GM19324 (cell line): ENCODE measurements at regions not wholly inside any gene's neighbourhood (a gene's known extent, or its start where the extent isn't known, plus 50 kb on each side); places are given as distances from the start of the nearest gene placed in this dataset.
"Not testable (repeated sequence)": the region's sequence is repeated elsewhere in the genome, so short reads cannot be mapped to it uniquely, and the experiment has no call there.

ENCODE experiments used
- ATAC-seq: cut with Tn5 transposase; IDR thresholded peaks from one replicate; pipeline ENCODE4 v1.9.1; 2021; ENCODE audit warnings: mild to moderate bottlenecking, moderate library complexity; ENCODE audit not compliant: unreplicated experiment, low FRiP score

DNA sequence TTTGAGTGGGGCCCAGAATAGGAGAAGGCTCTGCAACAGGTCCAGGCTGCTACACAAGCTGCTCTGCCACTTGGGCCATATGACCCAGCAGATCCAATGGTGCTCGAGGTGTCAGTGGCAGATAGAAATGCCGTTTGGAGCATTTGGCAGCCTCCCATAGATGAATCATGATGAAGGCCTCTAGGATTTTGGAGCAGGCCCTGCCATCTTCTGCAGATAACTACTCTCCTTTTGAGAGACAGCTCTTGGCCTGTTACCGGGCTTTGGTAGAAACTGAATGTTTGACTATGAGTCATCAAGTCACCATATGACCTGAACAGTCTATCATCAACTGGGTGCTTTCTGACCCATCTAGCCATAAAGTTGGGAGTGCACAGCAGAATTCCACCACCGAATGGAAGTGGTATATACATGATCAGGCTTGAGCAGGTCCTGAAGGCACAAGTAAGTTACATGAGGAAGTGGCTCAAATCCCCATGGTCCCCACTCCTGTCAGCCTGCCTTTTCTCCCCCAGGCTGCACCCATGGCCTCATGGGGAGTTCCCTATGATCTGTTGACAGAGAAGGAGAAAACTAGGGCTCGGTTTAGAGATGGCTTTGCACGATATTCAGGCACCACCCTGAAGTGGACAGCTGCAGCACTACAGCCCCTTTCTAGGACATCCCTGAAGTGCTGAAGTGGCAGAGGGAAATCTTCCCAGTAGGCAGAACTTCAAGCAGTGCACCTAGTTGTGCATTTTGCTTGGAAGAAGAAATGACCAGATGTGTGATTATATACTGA, 971.4 kb downstream of the MCTP2 start:
- no peak for ATAC-seq

- ATAC-seq: no peak
Observed at GRCh38 chr15:95205077-95205476, 973.7 kb downstream of the MCTP2 start.

- not testable (repeated sequence) for ATAC-seq
Observed at GRCh38 chr15:95205830-95206229, 974.5 kb downstream of the MCTP2 start.

DNA sequence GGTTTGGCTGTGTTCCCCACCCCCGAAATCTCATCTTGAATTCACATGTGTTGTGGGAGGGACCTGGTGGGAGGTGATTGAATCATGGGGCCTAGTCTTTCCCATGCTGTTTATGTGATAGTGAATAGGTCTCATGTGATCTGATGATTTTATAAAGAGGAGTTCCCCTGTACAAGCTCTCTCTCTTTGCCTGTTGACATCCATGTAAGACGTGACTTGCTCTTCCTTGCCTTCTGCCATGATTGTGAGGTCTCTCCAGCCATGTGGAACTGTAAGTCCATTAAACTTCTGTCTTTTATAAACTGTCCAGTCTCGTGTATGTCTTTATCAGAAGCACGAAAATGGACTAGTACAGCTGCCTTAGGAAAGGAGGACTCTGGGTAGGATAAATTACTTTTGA, 976.7 kb downstream of the MCTP2 start:
- no peak for ATAC-seq

DNA sequence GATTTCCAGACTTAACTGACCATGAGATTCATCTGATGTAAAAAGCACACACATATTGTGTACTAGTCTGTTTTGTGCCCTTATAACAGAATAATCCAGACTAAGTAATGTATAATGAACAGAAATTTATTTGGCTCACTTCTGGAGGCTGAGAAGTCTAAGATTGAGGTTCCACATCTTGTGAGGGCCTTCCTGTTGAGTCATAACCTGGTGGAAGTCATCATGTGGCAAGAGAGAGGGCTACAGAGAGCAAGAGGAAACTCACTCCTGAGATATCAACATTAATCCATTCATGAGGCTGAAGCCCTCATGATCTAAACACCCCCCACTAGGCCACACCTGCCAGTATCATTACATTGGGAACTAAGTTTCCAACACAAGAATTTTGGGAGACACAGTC, 977.6 kb downstream of the MCTP2 start:
- ATAC-seq: no peak

GRCh38 chr15:95210436-95210981, 979.1 kb downstream of the MCTP2 start:
- no peak for ATAC-seq

DNA sequence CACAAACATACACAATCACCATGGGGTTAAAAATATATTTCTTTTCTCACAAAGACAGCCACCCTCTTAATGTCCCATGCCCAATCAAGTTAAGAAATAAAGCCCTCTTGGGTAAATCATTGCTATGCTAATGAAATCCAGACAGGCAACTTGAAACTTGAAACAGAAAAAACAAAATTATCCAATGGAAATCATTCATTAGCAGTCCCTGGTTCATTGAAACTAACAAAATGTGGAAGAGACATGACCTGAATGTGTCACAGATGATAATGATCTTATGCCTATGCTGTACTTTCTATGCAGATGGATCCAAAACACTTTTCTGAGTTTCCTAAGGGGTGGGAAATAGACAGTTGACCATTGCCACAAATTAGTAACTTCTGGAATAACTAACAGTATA, 983.7 kb downstream of the MCTP2 start:
- ATAC-seq: no peak

DNA sequence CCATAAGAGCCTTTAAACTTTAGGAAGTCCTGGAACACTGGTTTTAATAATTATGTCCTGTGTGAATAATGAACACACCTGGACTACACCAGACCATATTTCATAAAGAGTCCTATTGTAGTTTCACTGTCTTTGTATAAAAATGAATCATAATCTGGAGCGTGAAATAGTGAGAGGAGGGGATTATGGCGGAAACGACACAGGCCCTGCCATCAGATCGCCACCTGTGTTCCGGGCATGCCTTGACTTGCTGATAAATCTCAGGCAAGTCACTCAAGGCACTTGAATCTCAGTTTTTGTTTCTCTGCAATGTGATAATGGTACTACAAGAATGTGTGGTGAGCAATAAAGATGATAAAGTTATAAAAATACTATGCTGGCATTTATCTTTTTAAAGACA, 995.5 kb downstream of the MCTP2 start:
- no peak for ATAC-seq

DNA sequence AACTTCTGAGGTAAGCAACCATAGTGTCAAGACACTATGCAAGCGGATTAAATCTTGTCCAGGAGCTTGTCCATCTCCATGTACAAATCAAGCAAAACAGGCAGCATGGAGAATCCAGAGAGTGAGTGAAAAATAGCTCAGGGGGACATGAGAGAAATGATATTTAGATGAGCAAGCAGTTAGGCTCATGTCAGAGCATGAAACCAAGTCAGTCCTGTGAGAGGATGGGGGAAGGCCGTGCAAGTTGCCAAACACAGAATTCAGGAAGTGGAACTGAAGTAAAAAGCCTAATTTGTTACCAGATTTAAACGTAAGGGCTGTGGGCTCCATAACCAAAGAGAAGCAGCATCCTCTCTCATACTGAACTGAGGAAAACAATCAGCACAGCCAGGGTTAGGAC, 995.9 kb downstream of the MCTP2 start:
- ATAC-seq: no peak

GRCh38 chr15:95228856-95229555, 997.6 kb downstream of the MCTP2 start:
- no peak for ATAC-seq

DNA sequence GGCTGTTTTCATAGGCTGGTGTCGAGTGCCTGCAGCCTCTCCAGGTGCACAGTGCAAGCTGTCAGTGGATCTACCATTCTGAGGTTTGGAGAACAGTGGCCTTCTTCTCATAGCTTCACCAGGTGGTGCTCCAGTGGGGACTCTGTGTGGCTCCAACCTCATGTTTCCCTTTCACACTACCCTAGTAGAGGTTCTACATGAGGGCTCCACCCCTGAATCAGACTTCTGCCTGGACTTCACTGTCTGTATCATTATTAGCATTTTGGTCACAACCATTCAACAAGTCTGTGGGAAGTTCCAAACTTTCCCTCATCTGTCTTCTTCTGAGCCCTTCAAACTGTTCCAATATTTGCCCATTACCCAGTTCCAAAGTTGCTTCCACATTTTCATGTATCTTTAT, 1003.7 kb downstream of the MCTP2 start:
- no peak for ATAC-seq

GRCh38 chr15:95247071-95247984, 1016.0 kb downstream of the MCTP2 start:
- ATAC-seq: no peak

- ATAC-seq: no peak
Observed at GRCh38 chr15:95249524-95249923, 1018.2 kb downstream of the MCTP2 start.

- ATAC-seq: no peak
Observed at GRCh38 chr15:95252404-95252803, 1021.0 kb downstream of the MCTP2 start.

DNA sequence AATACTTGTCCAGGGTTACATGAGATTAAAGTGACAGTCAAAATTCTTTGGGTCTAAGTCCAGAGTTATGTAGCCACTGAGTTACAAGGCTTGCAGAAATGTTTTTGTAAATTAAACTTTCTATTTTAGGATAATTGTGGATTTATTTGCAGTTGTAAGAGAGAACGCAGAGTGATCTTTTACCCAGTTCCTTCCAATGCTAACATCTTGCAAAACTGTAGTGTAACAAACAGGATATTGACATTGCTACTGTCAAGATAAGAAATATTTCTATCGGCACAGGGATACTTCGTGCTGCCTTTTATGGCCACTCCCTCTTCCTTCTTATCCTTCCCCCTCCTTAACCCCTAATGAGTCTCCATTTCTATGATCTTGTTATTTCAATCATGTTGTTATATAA, 1022.9 kb downstream of the MCTP2 start:
- ATAC-seq: no peak

DNA sequence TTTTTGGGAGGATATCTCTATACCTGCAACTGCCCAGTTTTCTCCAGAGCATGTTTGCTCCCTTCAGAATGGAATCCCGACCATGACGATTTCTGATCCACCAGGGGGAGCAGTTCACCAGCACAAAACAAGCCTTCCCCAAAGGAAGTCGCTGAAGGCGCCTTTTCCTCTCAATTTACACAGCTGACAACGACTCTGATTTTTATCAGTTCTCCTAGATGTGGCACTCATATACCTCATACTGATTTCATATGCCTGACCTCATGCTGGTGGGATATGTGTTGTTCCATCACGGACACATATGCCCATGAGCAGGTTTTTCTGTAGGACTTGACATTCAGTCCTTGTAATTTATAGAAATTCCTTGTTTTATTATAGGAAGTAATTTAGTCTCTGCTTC, 1028.2 kb downstream of the MCTP2 start:
- ATAC-seq: no peak

DNA sequence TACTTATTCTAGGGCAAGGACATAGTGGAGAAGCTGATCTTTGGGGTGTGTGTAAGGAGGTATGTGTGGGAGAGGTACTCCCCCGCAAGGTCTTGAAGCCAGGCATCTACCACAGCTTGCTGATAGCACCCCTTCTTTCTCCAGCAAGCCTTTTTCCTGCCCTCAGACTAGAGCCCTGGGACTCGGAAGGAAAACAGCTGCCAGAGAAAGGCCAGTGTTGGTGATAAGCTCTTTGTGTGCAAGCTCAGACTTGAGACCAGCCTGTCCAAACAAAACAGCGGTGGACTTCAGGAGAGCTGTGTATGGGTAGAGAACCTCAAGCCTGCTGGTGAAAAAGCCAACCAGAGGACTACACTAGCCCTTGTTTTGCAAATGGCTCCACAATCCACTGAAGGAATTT, 1028.6 kb downstream of the MCTP2 start:
- ATAC-seq: no peak

DNA sequence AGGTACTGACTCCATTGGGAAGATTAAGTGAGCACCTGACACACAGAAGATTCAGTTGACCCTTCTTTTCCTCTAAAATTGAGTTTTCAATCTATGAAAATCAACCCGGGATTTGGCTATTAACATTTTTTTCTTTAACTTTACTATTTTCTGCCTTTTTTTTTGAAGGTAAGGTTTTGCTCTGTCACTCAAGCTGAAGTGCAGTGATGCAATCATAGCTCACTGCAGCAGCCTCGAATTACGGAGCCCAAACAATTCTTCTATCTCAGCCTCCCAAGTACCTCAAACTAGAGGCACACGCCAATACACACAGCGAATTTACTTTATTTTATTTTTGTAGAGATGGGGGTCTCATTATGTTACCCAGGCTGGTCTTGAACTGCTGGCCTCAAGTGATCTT, 1029.5 kb downstream of the MCTP2 start:
- no peak for ATAC-seq

DNA sequence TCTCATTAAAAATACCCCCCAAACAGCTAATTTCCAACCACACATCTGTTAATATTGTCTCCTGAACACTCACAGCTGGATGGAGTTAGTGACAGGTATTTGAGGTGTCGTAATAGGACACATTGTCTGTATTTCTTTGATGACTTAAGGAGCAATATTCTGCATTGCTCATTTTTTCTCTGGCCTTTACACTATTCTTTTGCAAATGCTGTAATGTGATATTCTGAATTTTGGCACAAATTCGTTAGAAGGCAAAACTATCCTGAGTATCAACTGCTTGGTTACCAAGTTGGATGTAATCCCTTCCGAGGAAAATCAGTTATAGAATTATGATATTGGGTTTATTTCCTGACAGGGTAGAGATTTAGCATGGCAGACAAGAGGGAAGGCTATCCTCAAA, 1030.2 kb downstream of the MCTP2 start:
- no peak for ATAC-seq

DNA sequence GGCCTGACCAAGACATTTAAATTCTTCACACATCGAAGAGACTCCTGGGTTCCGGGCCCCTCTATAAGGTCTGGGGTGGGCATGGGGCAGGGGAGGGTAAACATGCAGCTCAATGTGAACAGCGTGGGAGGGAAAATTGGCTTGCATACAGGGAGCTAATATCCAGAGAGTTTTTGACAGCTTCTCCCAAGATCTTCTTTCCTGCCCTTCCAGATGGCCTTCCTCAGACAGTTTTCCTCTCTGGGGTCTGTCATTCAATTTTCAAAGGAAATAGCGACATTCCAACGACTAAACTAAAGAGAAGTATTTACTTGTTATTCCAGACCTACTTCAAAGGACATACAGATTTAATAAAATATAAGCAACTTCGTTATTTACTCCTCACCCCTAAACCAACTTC, 1030.6 kb downstream of the MCTP2 start:
- ATAC-seq: no peak
